Activated CD4-positive, alpha-beta T cell treated with anti-CD3 and anti-CD28 coated beads, Interleukin-2, amount 10 ng/mL, durations not matched to agents 7 days and 5 days (primary cell): ENCODE measurements at regions not wholly inside any gene's neighbourhood (a gene's known extent, or its start where the extent isn't known, plus 50 kb on each side); places are given as distances from the start of the nearest gene placed in this dataset.

Experiments
- CTCF ChIA-PET: fragments of 350-600 bp; sonication (Branson Sonifier 250); formaldehyde crosslinking; loops from one replicate; lab custom pipeline; 2021; ENCODE audit warnings: antibody characterized with exemption; lab: Charles Lee
- POLR2A ChIA-PET: fragments of 350-600 bp; sonication (Branson Sonifier 250); formaldehyde crosslinking; loops from one replicate; lab custom pipeline; 2021; ENCODE audit warnings: antibody characterized with exemption; lab: Charles Lee
- DNase-seq: peaks from one replicate; pipeline ENCODE4 v3.0.0-alpha.2; 2020
- H3K27ac Mint-ChIP-seq: one replicate; pipeline ENCODE4 v1.8.0; 2021; ENCODE audit warnings: mild to moderate bottlenecking, moderate library complexity, mixed read lengths
- H3K27me3 Mint-ChIP-seq: one replicate; pipeline ENCODE4 v1.8.0; 2021; ENCODE audit warnings: mixed read lengths
- H3K36me3 Mint-ChIP-seq: one replicate; pipeline ENCODE4 v1.8.0; 2021; ENCODE audit warnings: low read depth, mixed read lengths
- H3K4me1 Mint-ChIP-seq: one replicate; pipeline ENCODE4 v1.8.0; 2021; ENCODE audit warnings: mixed read lengths
- H3K4me3 Mint-ChIP-seq: one replicate; pipeline ENCODE4 v1.8.0; 2021; ENCODE audit warnings: mild to moderate bottlenecking, moderate library complexity, mixed read lengths
- H3K9me3 Mint-ChIP-seq: one replicate; pipeline ENCODE4 v1.8.0; 2021; ENCODE audit warnings: mixed read lengths

- Mint-ChIP-seq H3K4me3 (no peak overlapping the region), H3K27ac (no peak overlapping the region), H3K9me3 (peaks cover 30% of the 10 kb centered on the region), H3K4me1 (no peaks in the 10 kb centered on the region), H3K27me3 (peaks cover 4% of the 10 kb centered on the region), H3K36me3 (peaks cover 4% of the 10 kb centered on the region)
- no peak for DNase-seq
- POLR2A ChIA-PET, result no interaction called here
- CTCF ChIA-PET, result interaction anchor here (0.6 to 1.0 kb wide), 3 partner anchors 12 to 491 kb away, joined by 3 to 5 read pairs (median 3); no protein-coding TSS in a partner anchor
Measured at GRCh38 chr9:129513856-129514496, 106.9 kb downstream of the C9orf50 start.

GRCh38 chr9:129513282-129513681 lies 107.6 kb downstream of the C9orf50 start:
- POLR2A ChIA-PET, result no interaction called here
- Mint-ChIP-seq H3K4me3 (no peak overlapping the region), H3K4me1 (no peaks in the 10 kb centered on the region), H3K27ac (no peak overlapping the region), H3K36me3 (peaks cover 4% of the 10 kb centered on the region), H3K9me3 (peaks cover 28% of the 10 kb centered on the region), H3K27me3 (peaks cover 4% of the 10 kb centered on the region)
- CTCF ChIA-PET, result interaction anchor here (1.4 to 1.6 kb wide), 3 partner anchors 12 to 374 kb away, joined by 3 to 5 read pairs (median 5); no protein-coding TSS in a partner anchor
- DNase-seq, result no peak

GRCh38 chr9:129511285-129511900 lies 109.5 kb downstream of the C9orf50 start:
- POLR2A ChIA-PET, result interaction anchor here (0.6 kb wide), 1 partner anchor 7 kb away, joined by 4 read pairs; no protein-coding TSS in a partner anchor
- no peak overlapping the region for H3K4me3 Mint-ChIP-seq
- H3K27ac Mint-ChIP-seq, result no peak overlapping the region
- H3K36me3 Mint-ChIP-seq, result peaks cover 4% of the 10 kb centered on the region
- no peak for DNase-seq
- CTCF ChIA-PET, result interaction anchor here (1.3 to 1.6 kb wide), 2 partner anchors 9 to 10 kb away, joined by 5 read pairs; no protein-coding TSS in a partner anchor
- no peaks in the 10 kb centered on the region for H3K4me1 Mint-ChIP-seq
- H3K27me3 Mint-ChIP-seq, result peaks cover 4% of the 10 kb centered on the region
- H3K9me3 Mint-ChIP-seq, result peaks cover 20% of the 10 kb centered on the region

GRCh38 chr9:129509533-129509928 lies 111.4 kb downstream of the C9orf50 start:
- peaks cover 3% of the 10 kb centered on the region for H3K4me1 Mint-ChIP-seq
- peaks cover 4% of the 10 kb centered on the region for H3K27me3 Mint-ChIP-seq
- no peak overlapping the region for H3K27ac Mint-ChIP-seq
- H3K4me3 Mint-ChIP-seq, result no peak overlapping the region
- POLR2A ChIA-PET, result no interaction called here
- peaks cover 7% of the 10 kb centered on the region for H3K36me3 Mint-ChIP-seq
- H3K9me3 Mint-ChIP-seq, result peaks cover 15% of the 10 kb centered on the region
- CTCF ChIA-PET, result no interaction called here
- DNase-seq, result no peak

- CTCF ChIA-PET, result interaction anchor here (1.1 kb wide), 1 partner anchor 10 kb away, joined by 3 read pairs; no protein-coding TSS in a partner anchor
- POLR2A ChIA-PET, result no interaction called here
Measured at GRCh38 chr9:129507805-129508204, 113.1 kb downstream of the C9orf50 start.

GRCh38 chr9:129506892-129507291 lies 114.0 kb downstream of the C9orf50 start:
- ChIA-PET POLR2A (no interaction called here), CTCF (interaction anchor here (0.7 kb wide), 1 partner anchor 1081 kb away, joined by 3 read pairs; no protein-coding TSS in a partner anchor)
- H3K9me3 Mint-ChIP-seq, result peaks cover under 1% of the 10 kb centered on the region
- no peaks in the 10 kb centered on the region for H3K27me3 Mint-ChIP-seq
- peaks cover 5% of the 10 kb centered on the region for H3K36me3 Mint-ChIP-seq
- H3K4me1 Mint-ChIP-seq, result peaks cover 12% of the 10 kb centered on the region
- H3K4me3 Mint-ChIP-seq, result no peak overlapping the region
- no peak overlapping the region for H3K27ac Mint-ChIP-seq
- DNase-seq, result no peak

More at GRCh38 chr9:129507805-129508204, 113.1 kb downstream of the C9orf50 start:
- no peak overlapping the region for H3K4me3 Mint-ChIP-seq
- H3K27ac Mint-ChIP-seq, result no peak overlapping the region
- peaks cover 6% of the 10 kb centered on the region for H3K9me3 Mint-ChIP-seq
- no peak for DNase-seq
- H3K4me1 Mint-ChIP-seq, result peaks cover 11% of the 10 kb centered on the region
- peaks cover 4% of the 10 kb centered on the region for H3K27me3 Mint-ChIP-seq
- peaks cover 5% of the 10 kb centered on the region for H3K36me3 Mint-ChIP-seq

GRCh38 chr9:129506041-129506440 lies 114.9 kb downstream of the C9orf50 start:
- POLR2A ChIA-PET, result no interaction called here
- CTCF ChIA-PET, result no interaction called here
- Mint-ChIP-seq H3K27ac (peak overlapping the region; percentile 14), H3K4me3 (no peak overlapping the region), H3K36me3 (peaks cover 5% of the 10 kb centered on the region), H3K4me1 (peaks cover 14% of the 10 kb centered on the region), H3K27me3 (no peaks in the 10 kb centered on the region), H3K9me3 (no peaks in the 10 kb centered on the region)
- no peak for DNase-seq

GRCh38 chr9:129505270-129505902 lies 115.5 kb downstream of the C9orf50 start:
- H3K4me1 Mint-ChIP-seq, result peaks cover 14% of the 10 kb centered on the region
- CTCF ChIA-PET, result no interaction called here
- peaks cover 5% of the 10 kb centered on the region for H3K36me3 Mint-ChIP-seq
- H3K27ac Mint-ChIP-seq, result no peak overlapping the region
- POLR2A ChIA-PET, result no interaction called here
- DNase-seq, result no peak
- H3K4me3 Mint-ChIP-seq, result no peak overlapping the region
- no peaks in the 10 kb centered on the region for H3K27me3 Mint-ChIP-seq
- no peaks in the 10 kb centered on the region for H3K9me3 Mint-ChIP-seq

GRCh38 chr9:129504404-129504803 lies 116.5 kb downstream of the C9orf50 start:
- CTCF ChIA-PET, result no interaction called here
- no peaks in the 10 kb centered on the region for H3K9me3 Mint-ChIP-seq
- H3K4me1 Mint-ChIP-seq, result peaks cover 14% of the 10 kb centered on the region
- no peaks in the 10 kb centered on the region for H3K27me3 Mint-ChIP-seq
- H3K4me3 Mint-ChIP-seq, result no peak overlapping the region
- DNase-seq, result no peak
- peaks cover 5% of the 10 kb centered on the region for H3K36me3 Mint-ChIP-seq
- peak overlapping the region; percentile 46 for H3K27ac Mint-ChIP-seq
- POLR2A ChIA-PET, result interaction anchor here (0.6 kb wide), 1 partner anchor 7 kb away, joined by 4 read pairs; no protein-coding TSS in a partner anchor

GRCh38 chr9:129501771-129502319 lies 119.1 kb downstream of the C9orf50 start:
- ChIA-PET CTCF (interaction anchor here (0.6 to 1.5 kb wide), 7 partner anchors 11 to 901 kb away, joined by 3 to 6 read pairs (median 4); no protein-coding TSS in a partner anchor), POLR2A (no interaction called here)
- Mint-ChIP-seq H3K9me3 (no peaks in the 10 kb centered on the region), H3K4me1 (peaks cover 23% of the 10 kb centered on the region), H3K36me3 (peaks cover 5% of the 10 kb centered on the region), H3K27me3 (no peaks in the 10 kb centered on the region), H3K4me3 (no peak overlapping the region), H3K27ac (no peak overlapping the region)
- no peak for DNase-seq

- peaks cover 28% of the 10 kb centered on the region for H3K4me1 Mint-ChIP-seq
- no peaks in the 10 kb centered on the region for H3K9me3 Mint-ChIP-seq
- H3K27ac Mint-ChIP-seq, result no peak overlapping the region
- no peak overlapping the region for H3K4me3 Mint-ChIP-seq
- CTCF ChIA-PET, result interaction anchor here (0.6 to 1.9 kb wide), 7 partner anchors 10 to 623 kb away, joined by 3 to 6 read pairs (median 4); no protein-coding TSS in a partner anchor
- POLR2A ChIA-PET, result no interaction called here
- H3K27me3 Mint-ChIP-seq, result no peaks in the 10 kb centered on the region
- H3K36me3 Mint-ChIP-seq, result peaks cover 5% of the 10 kb centered on the region
- no peak for DNase-seq
Measured at GRCh38 chr9:129500863-129501770, 119.8 kb downstream of the C9orf50 start.
